Transverse colon (tissue), 4 donors: ENCODE measurements at regions not wholly inside any gene's neighbourhood (a gene's known extent, or its start where the extent isn't known, plus 50 kb on each side); places are given as distances from the start of the nearest gene placed in this dataset.

Experiments used
- CTCF ChIP-seq, 5 experiments: fragments of 200-600 bp in 3 of 5; fragments of 450-650 bp in 2 of 5; sonication (generic) in 3 of 5; IDR thresholded peaks; 1 replicate in 2 of 5; 2 replicates in 3 of 5; pipeline ENCODE4 v1.5.1; 2016 to 2017; ENCODE audit warnings: antibody characterized with exemption in 5 of 5, inconsistent platforms in 3 of 5, mild to moderate bottlenecking in 2 of 5, moderate library complexity in 1 of 5
- POLR2AphosphoS5 ChIP-seq, 3 donors: sonication (generic); formaldehyde crosslinking; IDR thresholded peaks; one replicate each; pipeline ENCODE4 v1.6.1; 2016; ENCODE audit warnings: antibody characterized with exemption in 3 of 3

GRCh38 chr16:66081775-66082366 is 284.6 kb upstream of the CDH5 start:
- TF ChIP-seq CTCF (IDR thresholded peaks at IDR 0.05) = no peak
- TF ChIP-seq POLR2AphosphoS5 (IDR thresholded peaks at IDR 0.05) = no peak
